Liver (tissue), 7 donors: ENCODE measurements at regions not wholly inside any gene's neighbourhood (a gene's known extent, or its start where the extent isn't known, plus 50 kb on each side); places are given as distances from the start of the nearest gene placed in this dataset.
"Not testable (repeated sequence)": the region's sequence is repeated elsewhere in the genome, so short reads cannot be mapped to it uniquely, and the experiment has no call there.

Experiments
- DNase-seq: peaks from one replicate; pipeline ENCODE4 v3.0.0-alpha.2; 2017; ENCODE audit warnings: low spot score
- H3K27ac ChIP-seq, 2 donors: one replicate each; pipeline ENCODE4 v1.7.0; 2013; ENCODE audit warnings: inconsistent platforms in 2 of 2, low read length in 2 of 2, control low read depth in 1 of 2, low read depth in 1 of 2, mild to moderate bottlenecking in 1 of 2
- H3K27me3 ChIP-seq, 4 donors: one replicate each; pipeline versions ENCODE4 v1.6.1 to v1.7.0; 2013; ENCODE audit warnings: low read length in 3 of 4, inconsistent platforms in 1 of 4, mild to moderate bottlenecking in 1 of 4, moderate library complexity in 1 of 4; ENCODE audit not compliant: control insufficient read depth in 4 of 4, insufficient read depth in 4 of 4
- H3K36me3 ChIP-seq, 4 donors: one replicate each; pipeline versions ENCODE4 v1.6.1 to v1.7.0; 2013; ENCODE audit warnings: low read length in 3 of 4, mild to moderate bottlenecking in 3 of 4, low read depth in 1 of 4, moderate library complexity in 1 of 4; ENCODE audit not compliant: control insufficient read depth in 4 of 4, insufficient read depth in 3 of 4
- H3K4me1 ChIP-seq, 4 donors: one replicate each; pipeline versions ENCODE4 v1.6.1 to v1.7.0; 2013; ENCODE audit warnings: low read length in 3 of 4, mild to moderate bottlenecking in 3 of 4, moderate library complexity in 1 of 4; ENCODE audit not compliant: control insufficient read depth in 4 of 4, insufficient read depth in 4 of 4
- H3K4me3 ChIP-seq, 3 donors: one replicate each; pipeline versions ENCODE4 v1.6.1 to v1.7.0; 2013; ENCODE audit warnings: low read length in 3 of 3, control low read depth in 1 of 3, low read depth in 1 of 3, mild to moderate bottlenecking in 1 of 3
- H3K9ac ChIP-seq, 2 donors: one replicate each; pipeline ENCODE4 v1.7.0; 2013; ENCODE audit warnings: low read length in 2 of 2, mild to moderate bottlenecking in 2 of 2, moderate library complexity in 2 of 2, control low read depth in 1 of 2, low read depth in 1 of 2
- H3K9me3 ChIP-seq, 4 donors: one replicate each; pipeline versions ENCODE4 v1.6.1 to v1.7.0; 2013; ENCODE audit warnings: low read length in 3 of 4; ENCODE audit not compliant: control insufficient read depth in 4 of 4
- EGR1 ChIP-seq, 2 donors: IDR thresholded peaks; 2 replicates each; pipeline ENCODE4 v1.6.1; 2016 to 2018; ENCODE audit warnings: antibody characterized with exemption in 2 of 2, low read depth in 2 of 2
- FOXA1 ChIP-seq: IDR thresholded peaks from 2 replicates; pipeline ENCODE4 v1.6.1; 2016; ENCODE audit warnings: antibody characterized with exemption
- GABPA ChIP-seq, 2 donors: IDR thresholded peaks in 1 of 2; conservative IDR thresholded peaks in 1 of 2; 2 replicates each; pipeline ENCODE4 v1.6.1; 2016; ENCODE audit warnings: antibody characterized with exemption in 2 of 2, mild to moderate bottlenecking in 1 of 2, moderate library complexity in 1 of 2
- HNF4A ChIP-seq, 2 donors: conservative IDR thresholded peaks; 2 replicates each; pipeline ENCODE4 v1.6.1; 2016; ENCODE audit warnings: antibody characterized with exemption in 2 of 2, mild to moderate bottlenecking in 2 of 2
- HNF4G ChIP-seq: IDR thresholded peaks from 2 replicates; pipeline ENCODE4 v1.6.1; 2016; ENCODE audit warnings: antibody characterized with exemption
- WGBS: extraction: QIAGEN DNeasy Blood & Tissue Kit; methylation state at CpG from one replicate; pipeline ENCODE4 v1.1.7; 2013; 5-methylcytosine and 5-hydroxymethylcytosine counted together
- TF ChIP-seq, protein P1 (sequence below): IDR thresholded peaks from 2 replicates; pipeline ENCODE4 v1.6.1; 2016; ENCODE audit warnings: antibody characterized with exemption
- TF ChIP-seq, protein P2 (sequence below): IDR thresholded peaks from 2 replicates; pipeline ENCODE4 v1.6.1; 2016; ENCODE audit warnings: antibody characterized with exemption, mild to moderate bottlenecking
- donor health status: healthy.
- donor health status: healthy.
- donor health status: healthy.
- donor health status: healthy.

DNA sequence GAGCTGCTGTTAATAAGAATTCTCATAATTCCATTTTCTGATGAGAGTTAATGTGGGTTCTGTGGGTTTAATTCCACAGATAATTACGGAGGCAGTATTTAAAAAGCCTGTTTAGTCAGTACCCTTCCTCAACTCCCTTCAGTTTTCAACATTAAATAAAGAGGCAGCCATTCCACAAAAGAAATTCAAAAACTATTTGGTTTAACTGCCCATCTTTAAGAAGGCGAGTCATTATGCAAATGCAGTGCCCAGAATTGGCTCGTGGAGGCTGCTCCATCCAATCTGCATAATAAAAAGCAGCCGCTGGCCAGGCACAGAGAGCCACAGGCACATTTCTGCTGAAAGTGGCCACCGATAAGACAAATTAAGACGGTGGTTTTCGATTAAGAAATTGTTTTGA lies 194.4 kb upstream of the TOX3 start:
- 68% methylated on average over 7 of the region's 7 CpGs for WGBS
- no peak overlapping the region for H3K9ac ChIP-seq

DNA sequence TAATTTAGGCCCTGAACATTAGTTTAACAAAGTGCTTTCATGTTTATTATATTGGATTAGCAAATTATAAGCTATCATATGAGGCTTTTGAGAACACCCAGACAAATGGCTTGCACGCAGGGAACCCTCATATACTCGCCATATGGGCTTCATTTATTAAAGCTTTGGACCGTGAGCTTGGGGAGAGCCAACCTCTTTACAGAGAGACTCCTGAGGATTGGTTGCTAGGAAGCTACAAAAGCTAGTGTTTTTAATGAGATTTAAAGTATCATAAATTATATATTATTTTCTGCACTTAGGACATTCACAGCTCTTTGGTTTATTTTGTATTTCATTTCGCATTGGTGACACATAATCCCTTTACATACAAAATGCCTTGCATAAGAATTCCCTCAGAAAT lies 193.8 kb upstream of the TOX3 start:
- Histone ChIP-seq H3K27me3 (no peaks in the 10 kb centered on the region), H3K4me1 (peaks cover 0 to 3% (median 0%) of the 10 kb centered on the region in 4 donors), H3K27ac (no peak overlapping the region), H3K9ac (no peak overlapping the region), H3K36me3 (no peaks in the 10 kb centered on the region), H3K4me3 (no peak overlapping the region), H3K9me3 (no peaks in the 10 kb centered on the region)
- DNase-seq, result no peak
- WGBS, result 94% methylated on average over 4 of the region's 4 CpGs
- TF ChIP-seq, protein P1, sequence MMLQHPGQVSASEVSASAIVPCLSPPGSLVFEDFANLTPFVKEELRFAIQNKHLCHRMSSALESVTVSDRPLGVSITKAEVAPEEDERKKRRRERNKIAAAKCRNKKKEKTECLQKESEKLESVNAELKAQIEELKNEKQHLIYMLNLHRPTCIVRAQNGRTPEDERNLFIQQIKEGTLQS, result no peak
- TF ChIP-seq GABPA (IDR thresholded peaks at IDR 0.05 in 1 of 2, conservative IDR thresholded peaks at IDR 0.05 in 1 of 2), result no peak
- no peak for TF ChIP-seq HNF4G
- TF ChIP-seq, protein P2, sequence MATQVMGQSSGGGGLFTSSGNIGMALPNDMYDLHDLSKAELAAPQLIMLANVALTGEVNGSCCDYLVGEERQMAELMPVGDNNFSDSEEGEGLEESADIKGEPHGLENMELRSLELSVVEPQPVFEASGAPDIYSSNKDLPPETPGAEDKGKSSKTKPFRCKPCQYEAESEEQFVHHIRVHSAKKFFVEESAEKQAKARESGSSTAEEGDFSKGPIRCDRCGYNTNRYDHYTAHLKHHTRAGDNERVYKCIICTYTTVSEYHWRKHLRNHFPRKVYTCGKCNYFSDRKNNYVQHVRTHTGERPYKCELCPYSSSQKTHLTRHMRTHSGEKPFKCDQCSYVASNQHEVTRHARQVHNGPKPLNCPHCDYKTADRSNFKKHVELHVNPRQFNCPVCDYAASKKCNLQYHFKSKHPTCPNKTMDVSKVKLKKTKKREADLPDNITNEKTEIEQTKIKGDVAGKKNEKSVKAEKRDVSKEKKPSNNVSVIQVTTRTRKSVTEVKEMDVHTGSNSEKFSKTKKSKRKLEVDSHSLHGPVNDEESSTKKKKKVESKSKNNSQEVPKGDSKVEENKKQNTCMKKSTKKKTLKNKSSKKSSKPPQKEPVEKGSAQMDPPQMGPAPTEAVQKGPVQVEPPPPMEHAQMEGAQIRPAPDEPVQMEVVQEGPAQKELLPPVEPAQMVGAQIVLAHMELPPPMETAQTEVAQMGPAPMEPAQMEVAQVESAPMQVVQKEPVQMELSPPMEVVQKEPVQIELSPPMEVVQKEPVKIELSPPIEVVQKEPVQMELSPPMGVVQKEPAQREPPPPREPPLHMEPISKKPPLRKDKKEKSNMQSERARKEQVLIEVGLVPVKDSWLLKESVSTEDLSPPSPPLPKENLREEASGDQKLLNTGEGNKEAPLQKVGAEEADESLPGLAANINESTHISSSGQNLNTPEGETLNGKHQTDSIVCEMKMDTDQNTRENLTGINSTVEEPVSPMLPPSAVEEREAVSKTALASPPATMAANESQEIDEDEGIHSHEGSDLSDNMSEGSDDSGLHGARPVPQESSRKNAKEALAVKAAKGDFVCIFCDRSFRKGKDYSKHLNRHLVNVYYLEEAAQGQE, result no peak
- no peak for TF ChIP-seq HNF4A (conservative IDR thresholded peaks at IDR 0.05)
- no peak for TF ChIP-seq EGR1 (IDR thresholded peaks at IDR 0.05; ENCODE audit: low read depth in 2 of 2)

More for the DNA sequence above, 194.4 kb upstream of the TOX3 start:
- H3K4me1 ChIP-seq, result peaks cover 0 to 3% (median 0%) of the 10 kb centered on the region in 4 donors
- H3K4me3 ChIP-seq, result no peak overlapping the region
- H3K9me3 ChIP-seq, result no peaks in the 10 kb centered on the region
- H3K27me3 ChIP-seq, result no peaks in the 10 kb centered on the region
- H3K36me3 ChIP-seq, result no peaks in the 10 kb centered on the region
- no peak for TF ChIP-seq HNF4G
- H3K27ac ChIP-seq, result no peak overlapping the region
- no peak for DNase-seq

DNA sequence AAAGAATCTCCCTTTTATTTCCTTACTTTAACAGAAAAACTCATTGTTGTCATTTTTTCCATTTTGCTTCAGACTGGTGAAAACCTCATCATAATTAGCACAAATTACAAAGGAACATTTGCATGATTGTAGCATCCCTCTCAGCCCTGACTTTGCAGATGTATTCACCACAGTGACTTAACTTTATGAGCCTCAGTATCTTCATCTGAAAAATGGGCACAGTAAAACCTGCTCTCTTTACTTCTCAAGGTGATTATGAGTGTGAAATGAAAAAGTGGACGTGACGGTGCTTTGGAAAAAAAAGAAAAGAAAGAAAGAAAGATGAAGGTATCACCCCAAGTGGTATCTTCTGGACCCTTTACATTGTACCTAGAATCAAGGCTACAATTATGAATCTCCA lies 193.4 kb upstream of the TOX3 start:
- 97% methylated on average over 2 of the region's 2 CpGs for WGBS
- Histone ChIP-seq H3K9me3 (no peaks in the 10 kb centered on the region), H3K9ac (no peak overlapping the region), H3K4me3 (no peak overlapping the region), H3K27ac (no peak overlapping the region), H3K4me1 (peaks cover 0 to 3% (median 0%) of the 10 kb centered on the region in 4 donors), H3K36me3 (no peaks in the 10 kb centered on the region), H3K27me3 (no peaks in the 10 kb centered on the region)
- TF ChIP-seq FOXA1, result no peak
- no peak for DNase-seq

DNA sequence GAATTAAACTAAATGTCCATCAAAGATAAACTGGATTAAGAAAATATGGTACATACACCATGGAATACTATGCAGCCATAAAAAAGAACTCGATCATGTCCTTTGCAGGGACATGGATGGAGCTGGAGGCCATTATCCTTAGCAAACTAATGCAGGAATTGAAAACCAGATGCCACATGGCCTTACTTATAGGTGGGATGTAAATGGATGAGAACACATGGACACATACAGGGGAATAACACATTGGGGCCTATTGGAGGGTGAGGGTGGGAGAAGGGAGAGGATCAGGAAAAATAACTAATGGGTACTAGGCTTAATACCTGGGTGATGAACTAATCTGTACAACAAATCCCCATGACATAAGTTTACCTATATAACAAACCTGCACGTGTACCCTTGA lies 192.0 kb upstream of the TOX3 start:
- 94% methylated on average over 2 of the region's 2 CpGs for WGBS

More for the DNA sequence above, 192.0 kb upstream of the TOX3 start:
- DNase-seq, H3K36me3 ChIP-seq, H3K4me1 ChIP-seq, H3K27me3 ChIP-seq, H3K4me3 ChIP-seq, H3K9me3 ChIP-seq, H3K9ac ChIP-seq, H3K27ac ChIP-seq: not testable (repeated sequence)
